HL-60 (cell line): ENCODE measurements at regions not wholly inside any gene's neighbourhood (a gene's known extent, or its start where the extent isn't known, plus 50 kb on each side); places are given as distances from the start of the nearest gene placed in this dataset.
"Not testable (repeated sequence)": the region's sequence is repeated elsewhere in the genome, so short reads cannot be mapped to it uniquely, and the experiment has no call there.

Experiments used
- DNase-seq, 2 experiments: peaks; one replicate each; pipeline ENCODE4 v3.0.0-alpha.2; 2010 to 2020; ENCODE audit warnings: low read depth in 1 of 2, low spot score in 1 of 2
- H3K27ac ChIP-seq: fragments of 250-450 bp; sonication (Bioruptor Pico); replicated peaks from 2 replicates; pipeline ENCODE4 v1.5.1; 2020; ENCODE audit warnings: mild to moderate bottlenecking, moderate library complexity
- H3K27me3 ChIP-seq: fragments of 250-450 bp; sonication (Bioruptor Pico); 2 replicates; pipeline ENCODE4 v1.5.1; 2021; ENCODE audit warnings: mild to moderate bottlenecking, moderate library complexity; ENCODE audit not compliant: insufficient read depth, poor library complexity, severe bottlenecking
- H3K4me3 ChIP-seq: replicated peaks from 2 replicates; pipeline ENCODE4 v1.5.1; 2011; ENCODE audit warnings: mild to moderate bottlenecking, control low read depth, low read length; ENCODE audit not compliant: insufficient read depth
- GABPA ChIP-seq: IDR thresholded peaks from 2 replicates; pipeline ENCODE4 v1.6.1; 2012; ENCODE audit warnings: low read depth
- POLR2AphosphoS5 ChIP-seq: IDR thresholded peaks from 2 replicates; pipeline ENCODE4 v1.6.1; 2012; ENCODE audit warnings: low read depth
- SPI1 ChIP-seq: IDR thresholded peaks from 2 replicates; pipeline ENCODE4 v1.6.1; 2012; ENCODE audit warnings: low read depth, mild to moderate bottlenecking, borderline replicate concordance
- TF ChIP-seq, protein P1 (sequence below): IDR thresholded peaks from one replicate; pipeline ENCODE4 v1.5.1; 2011; ENCODE audit warnings: low read length, control low read depth, inconsistent platforms; ENCODE audit not compliant: insufficient read depth
- TF ChIP-seq, protein P2 (sequence below): IDR thresholded peaks from 2 replicates; pipeline ENCODE4 v1.6.1; 2012; ENCODE audit warnings: low read depth; ENCODE audit not compliant: insufficient replicate concordance

DNA sequence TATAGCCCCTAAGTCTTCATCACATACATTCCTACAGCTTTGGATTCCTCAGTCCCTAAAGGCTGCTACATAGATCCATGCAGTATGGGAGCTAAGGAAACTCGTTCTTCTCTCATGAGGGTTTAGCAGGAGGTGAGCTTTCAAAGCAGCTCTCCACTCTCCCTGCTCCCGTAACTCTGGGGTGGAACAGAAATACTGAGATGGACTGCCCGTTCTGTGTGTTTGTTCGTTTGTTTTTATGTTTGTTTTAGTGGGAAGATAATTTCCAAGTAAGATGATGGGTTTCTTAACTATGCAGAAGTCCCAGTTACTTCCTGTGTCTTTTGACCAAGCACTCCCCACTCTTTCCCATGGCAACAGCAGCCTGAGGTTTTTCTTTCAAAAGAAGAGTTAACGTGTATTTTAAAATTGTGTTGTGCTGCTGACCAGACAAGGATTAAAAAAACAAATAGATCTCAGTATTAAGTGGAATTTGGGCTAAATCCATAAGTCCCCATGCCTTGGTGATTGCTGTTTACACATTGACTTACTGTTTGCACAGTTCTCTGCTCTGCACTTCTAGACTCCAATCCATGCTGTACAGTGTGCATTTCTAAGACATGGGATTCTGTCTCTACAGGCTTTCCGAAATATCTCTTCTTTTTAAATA is 156.4 kb upstream of the SH3BP4 start:
- Histone ChIP-seq H3K27ac (no peak overlapping the region), H3K4me3 (no peak overlapping the region), H3K27me3 (no peaks in the 10 kb centered on the region)
- no peak for TF ChIP-seq GABPA
- no peak for TF ChIP-seq POLR2AphosphoS5
- TF ChIP-seq, protein P1, sequence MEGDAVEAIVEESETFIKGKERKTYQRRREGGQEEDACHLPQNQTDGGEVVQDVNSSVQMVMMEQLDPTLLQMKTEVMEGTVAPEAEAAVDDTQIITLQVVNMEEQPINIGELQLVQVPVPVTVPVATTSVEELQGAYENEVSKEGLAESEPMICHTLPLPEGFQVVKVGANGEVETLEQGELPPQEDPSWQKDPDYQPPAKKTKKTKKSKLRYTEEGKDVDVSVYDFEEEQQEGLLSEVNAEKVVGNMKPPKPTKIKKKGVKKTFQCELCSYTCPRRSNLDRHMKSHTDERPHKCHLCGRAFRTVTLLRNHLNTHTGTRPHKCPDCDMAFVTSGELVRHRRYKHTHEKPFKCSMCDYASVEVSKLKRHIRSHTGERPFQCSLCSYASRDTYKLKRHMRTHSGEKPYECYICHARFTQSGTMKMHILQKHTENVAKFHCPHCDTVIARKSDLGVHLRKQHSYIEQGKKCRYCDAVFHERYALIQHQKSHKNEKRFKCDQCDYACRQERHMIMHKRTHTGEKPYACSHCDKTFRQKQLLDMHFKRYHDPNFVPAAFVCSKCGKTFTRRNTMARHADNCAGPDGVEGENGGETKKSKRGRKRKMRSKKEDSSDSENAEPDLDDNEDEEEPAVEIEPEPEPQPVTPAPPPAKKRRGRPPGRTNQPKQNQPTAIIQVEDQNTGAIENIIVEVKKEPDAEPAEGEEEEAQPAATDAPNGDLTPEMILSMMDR: no peak
- TF ChIP-seq, protein P2, sequence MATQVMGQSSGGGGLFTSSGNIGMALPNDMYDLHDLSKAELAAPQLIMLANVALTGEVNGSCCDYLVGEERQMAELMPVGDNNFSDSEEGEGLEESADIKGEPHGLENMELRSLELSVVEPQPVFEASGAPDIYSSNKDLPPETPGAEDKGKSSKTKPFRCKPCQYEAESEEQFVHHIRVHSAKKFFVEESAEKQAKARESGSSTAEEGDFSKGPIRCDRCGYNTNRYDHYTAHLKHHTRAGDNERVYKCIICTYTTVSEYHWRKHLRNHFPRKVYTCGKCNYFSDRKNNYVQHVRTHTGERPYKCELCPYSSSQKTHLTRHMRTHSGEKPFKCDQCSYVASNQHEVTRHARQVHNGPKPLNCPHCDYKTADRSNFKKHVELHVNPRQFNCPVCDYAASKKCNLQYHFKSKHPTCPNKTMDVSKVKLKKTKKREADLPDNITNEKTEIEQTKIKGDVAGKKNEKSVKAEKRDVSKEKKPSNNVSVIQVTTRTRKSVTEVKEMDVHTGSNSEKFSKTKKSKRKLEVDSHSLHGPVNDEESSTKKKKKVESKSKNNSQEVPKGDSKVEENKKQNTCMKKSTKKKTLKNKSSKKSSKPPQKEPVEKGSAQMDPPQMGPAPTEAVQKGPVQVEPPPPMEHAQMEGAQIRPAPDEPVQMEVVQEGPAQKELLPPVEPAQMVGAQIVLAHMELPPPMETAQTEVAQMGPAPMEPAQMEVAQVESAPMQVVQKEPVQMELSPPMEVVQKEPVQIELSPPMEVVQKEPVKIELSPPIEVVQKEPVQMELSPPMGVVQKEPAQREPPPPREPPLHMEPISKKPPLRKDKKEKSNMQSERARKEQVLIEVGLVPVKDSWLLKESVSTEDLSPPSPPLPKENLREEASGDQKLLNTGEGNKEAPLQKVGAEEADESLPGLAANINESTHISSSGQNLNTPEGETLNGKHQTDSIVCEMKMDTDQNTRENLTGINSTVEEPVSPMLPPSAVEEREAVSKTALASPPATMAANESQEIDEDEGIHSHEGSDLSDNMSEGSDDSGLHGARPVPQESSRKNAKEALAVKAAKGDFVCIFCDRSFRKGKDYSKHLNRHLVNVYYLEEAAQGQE: no peak
- TF ChIP-seq SPI1: no peak
- no peak for DNase-seq

DNA sequence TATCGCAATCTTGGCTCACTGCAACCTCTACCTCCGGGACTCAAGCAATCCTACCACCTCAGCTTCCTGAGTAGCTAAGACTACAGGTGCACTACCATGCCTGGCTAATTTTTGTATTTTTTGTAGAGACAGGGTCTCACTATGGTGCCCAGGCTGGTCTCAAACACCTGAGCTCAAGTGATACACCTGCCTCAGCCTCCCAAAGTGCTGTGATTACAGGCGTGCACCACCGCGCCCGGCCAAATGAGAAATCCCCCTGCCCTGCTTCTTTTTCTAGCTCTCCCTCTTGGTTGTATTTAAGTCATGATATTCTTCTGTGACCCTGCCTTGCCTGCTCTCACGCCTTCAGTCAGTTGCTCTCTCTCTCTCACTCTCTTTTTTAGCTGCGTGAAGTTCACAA is 157.0 kb upstream of the SH3BP4 start:
- Histone ChIP-seq H3K27me3 (no peaks in the 10 kb centered on the region), H3K27ac (no peak overlapping the region), H3K4me3 (no peak overlapping the region)
- no peak for TF ChIP-seq SPI1
- no peak for TF ChIP-seq GABPA
- TF ChIP-seq, protein P2: no peak
- TF ChIP-seq, protein P1: no peak
- no peak for TF ChIP-seq POLR2AphosphoS5
- no peak for DNase-seq

DNA sequence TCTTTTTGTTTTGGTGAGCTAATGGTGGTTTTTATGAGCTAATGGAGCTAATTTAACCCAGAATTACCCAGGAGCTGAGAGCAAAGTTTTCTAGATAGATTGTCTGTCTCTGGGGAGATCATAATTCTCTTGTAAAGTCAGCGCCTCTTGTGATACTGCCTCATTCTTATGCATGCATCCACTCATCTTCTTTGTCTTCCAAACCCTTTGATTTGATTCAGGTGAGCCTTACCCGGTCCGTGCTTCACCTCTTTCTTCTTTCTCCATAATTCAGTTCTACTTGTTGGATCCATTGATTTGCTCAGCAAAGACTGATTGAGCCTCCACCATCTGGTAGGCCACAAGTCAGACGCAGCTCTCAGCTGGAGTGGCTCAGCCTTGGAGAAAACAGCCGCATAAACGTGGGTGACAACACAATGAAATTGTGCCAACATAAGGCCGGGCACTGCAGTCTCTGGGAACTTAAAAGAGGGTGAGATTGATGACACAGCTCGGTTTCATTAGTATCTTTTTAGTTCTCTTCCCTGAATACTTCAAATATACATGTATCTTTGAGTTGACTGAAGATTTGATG is 158.5 kb upstream of the SH3BP4 start:
- Histone ChIP-seq H3K27ac (no peak overlapping the region), H3K27me3 (no peaks in the 10 kb centered on the region), H3K4me3 (no peak overlapping the region)
- no peak for DNase-seq
- no peak for TF ChIP-seq GABPA
- no peak for TF ChIP-seq SPI1
- TF ChIP-seq, protein P1: no peak

- Histone ChIP-seq H3K27ac (no peak overlapping the region), H3K27me3 (no peaks in the 10 kb centered on the region), H3K4me3 (no peak overlapping the region)
- DNase-seq: no peak
- TF ChIP-seq POLR2AphosphoS5 (no peak), GABPA (no peak), SPI1 (no peak)
- TF ChIP-seq, protein P2: no peak
- TF ChIP-seq, protein P1: no peak
Observed at GRCh38 chr2:234792621-234793022, 159.2 kb upstream of the SH3BP4 start.

DNA sequence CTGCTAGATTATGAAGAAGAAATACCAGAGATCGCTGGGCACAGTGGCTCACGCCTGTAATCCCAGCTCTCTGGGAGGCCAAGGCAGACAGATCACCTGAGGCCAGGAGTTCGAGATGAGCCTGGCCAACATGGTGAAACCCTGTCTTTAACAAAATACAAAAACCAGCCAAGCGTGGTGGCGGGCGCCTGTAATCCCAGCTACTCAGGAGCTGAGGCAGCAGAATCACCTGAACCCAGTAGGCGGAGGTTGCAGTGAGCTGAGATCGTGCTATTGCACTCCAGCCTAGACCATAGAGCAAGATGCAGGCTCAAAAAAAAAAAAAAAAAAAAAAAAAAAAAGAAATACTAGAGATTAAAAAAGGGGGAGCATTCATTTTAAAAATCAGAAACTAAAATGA is 159.7 kb upstream of the SH3BP4 start:
- not testable (repeated sequence) for H3K27me3 ChIP-seq, H3K4me3 ChIP-seq, DNase-seq, H3K27ac ChIP-seq
